ENCODE measurements at regions not wholly inside any gene's neighbourhood (a gene's known extent, or its start where the extent isn't known, plus 50 kb on each side); places are given as distances from the start of the nearest gene placed in this dataset. TPM values are rescaled to one million over a fixed set of nuclear protein-coding genes. Genes with fewer than 3 reads are reported as not detected.
"Not testable (repeated sequence)": the region's sequence is repeated elsewhere in the genome, so short reads cannot be mapped to it uniquely, and the experiment has no call there.

- H3K36me3 ChIP-seq; H3K9me3 ChIP-seq; H3K4me3 ChIP-seq; H3K4me1 ChIP-seq; H3K27ac ChIP-seq; intact Hi-C loops (cut with DNase I); DNase-seq (ENCODE audit: extremely low spot score in 2 of 2); H3K27me3 ChIP-seq: not testable (repeated sequence)
Observed at GRCh38 chr9:64016246-64016645, 1268.8 kb downstream of the FOXD4L5 start.

DNA sequence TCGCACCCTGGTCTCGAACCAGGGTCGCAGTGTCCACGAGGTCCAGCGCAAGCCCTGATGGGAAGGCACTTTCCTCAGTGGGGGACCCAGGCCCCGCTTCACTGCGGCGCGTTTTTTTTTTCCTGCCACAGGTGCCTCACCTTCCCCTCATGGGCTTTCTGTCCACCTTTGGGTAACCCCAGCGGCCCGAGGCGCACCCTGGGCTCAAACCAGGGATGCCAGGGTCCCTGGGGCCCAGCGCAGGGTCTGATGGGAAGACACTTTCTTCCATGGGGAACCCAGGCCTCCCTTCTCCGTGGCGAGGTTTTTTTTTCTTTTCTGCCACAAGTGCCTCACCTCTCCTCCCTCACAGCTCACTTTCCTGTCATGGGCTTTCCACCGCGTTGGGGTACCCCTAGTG, 1269.9 kb downstream of the FOXD4L5 start:
- TF ChIP-seq, protein P1, sequence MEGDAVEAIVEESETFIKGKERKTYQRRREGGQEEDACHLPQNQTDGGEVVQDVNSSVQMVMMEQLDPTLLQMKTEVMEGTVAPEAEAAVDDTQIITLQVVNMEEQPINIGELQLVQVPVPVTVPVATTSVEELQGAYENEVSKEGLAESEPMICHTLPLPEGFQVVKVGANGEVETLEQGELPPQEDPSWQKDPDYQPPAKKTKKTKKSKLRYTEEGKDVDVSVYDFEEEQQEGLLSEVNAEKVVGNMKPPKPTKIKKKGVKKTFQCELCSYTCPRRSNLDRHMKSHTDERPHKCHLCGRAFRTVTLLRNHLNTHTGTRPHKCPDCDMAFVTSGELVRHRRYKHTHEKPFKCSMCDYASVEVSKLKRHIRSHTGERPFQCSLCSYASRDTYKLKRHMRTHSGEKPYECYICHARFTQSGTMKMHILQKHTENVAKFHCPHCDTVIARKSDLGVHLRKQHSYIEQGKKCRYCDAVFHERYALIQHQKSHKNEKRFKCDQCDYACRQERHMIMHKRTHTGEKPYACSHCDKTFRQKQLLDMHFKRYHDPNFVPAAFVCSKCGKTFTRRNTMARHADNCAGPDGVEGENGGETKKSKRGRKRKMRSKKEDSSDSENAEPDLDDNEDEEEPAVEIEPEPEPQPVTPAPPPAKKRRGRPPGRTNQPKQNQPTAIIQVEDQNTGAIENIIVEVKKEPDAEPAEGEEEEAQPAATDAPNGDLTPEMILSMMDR (IDR thresholded peaks at IDR 0.05): no peak
- no peak for TF ChIP-seq POLR2A (IDR thresholded peaks at IDR 0.05)
- no peak for TF ChIP-seq POLR2AphosphoS5 (IDR thresholded peaks at IDR 0.05; ENCODE audit: insufficient read depth in 1 of 2, low read depth in 1 of 2)
- H3K4me1 ChIP-seq: no peaks in the 10 kb centered on the region
- no peaks in the 10 kb centered on the region for H3K27me3 ChIP-seq
- H3K4me3 ChIP-seq: no peak overlapping the region
- H3K36me3 ChIP-seq: no peaks in the 10 kb centered on the region
- no peak overlapping the region for H3K27ac ChIP-seq
- intact Hi-C loops (cut with DNase I): no loop called here
- H3K9me3 ChIP-seq: no peaks in the 10 kb centered on the region
- peak in 1 of 2 donors; percentile 77 for DNase-seq (ENCODE audit: extremely low spot score in 2 of 2)

DNA sequence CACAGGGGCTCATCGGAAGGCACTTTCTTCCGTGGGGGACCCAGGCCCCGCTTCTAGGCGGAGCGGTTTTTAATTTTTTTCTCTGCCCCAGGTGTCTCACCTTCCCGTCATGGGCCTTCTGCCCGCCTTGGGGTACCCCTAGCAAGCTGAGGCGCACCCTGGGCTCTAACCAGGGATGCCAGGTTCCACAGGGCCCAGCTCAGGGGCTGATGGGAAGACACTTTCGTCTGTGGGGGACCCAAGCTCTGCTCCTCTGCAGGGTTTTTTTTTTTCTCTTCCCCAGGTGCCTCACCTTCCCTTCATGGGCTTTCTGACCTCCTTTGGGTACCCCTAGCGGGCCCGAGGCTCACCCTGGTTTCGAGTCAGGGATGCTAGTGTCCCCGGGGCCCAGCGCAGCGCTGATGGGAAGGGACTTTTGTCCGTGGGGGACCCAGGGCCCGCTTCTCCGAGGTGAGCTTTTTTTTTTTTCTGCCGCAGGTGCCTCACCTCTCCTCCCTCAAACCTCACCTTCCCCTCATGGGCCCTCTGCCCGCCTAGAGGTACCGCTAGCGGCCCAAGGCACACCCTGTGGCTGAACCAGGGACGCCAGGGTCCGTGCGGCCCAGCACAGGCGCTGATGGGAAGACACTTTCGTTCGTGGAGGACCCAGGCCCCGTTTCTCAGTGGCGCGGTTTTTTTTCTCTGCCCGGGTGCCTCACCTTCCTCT, 1270.5 kb downstream of the FOXD4L5 start:
- H3K27ac ChIP-seq; H3K36me3 ChIP-seq; H3K27me3 ChIP-seq; H3K4me3 ChIP-seq; H3K4me1 ChIP-seq; H3K9me3 ChIP-seq; intact Hi-C loops (cut with DNase I): not testable (repeated sequence)
- peak in 1 of 2 donors; percentile 91 for DNase-seq (ENCODE audit: extremely low spot score in 2 of 2)

GRCh38 chr9:64013122-64013521, 1271.9 kb downstream of the FOXD4L5 start:
- H3K4me3 ChIP-seq; H3K9me3 ChIP-seq; DNase-seq (ENCODE audit: extremely low spot score in 2 of 2); H3K27me3 ChIP-seq; H3K36me3 ChIP-seq; intact Hi-C loops (cut with DNase I); H3K4me1 ChIP-seq; H3K27ac ChIP-seq: not testable (repeated sequence)

DNA sequence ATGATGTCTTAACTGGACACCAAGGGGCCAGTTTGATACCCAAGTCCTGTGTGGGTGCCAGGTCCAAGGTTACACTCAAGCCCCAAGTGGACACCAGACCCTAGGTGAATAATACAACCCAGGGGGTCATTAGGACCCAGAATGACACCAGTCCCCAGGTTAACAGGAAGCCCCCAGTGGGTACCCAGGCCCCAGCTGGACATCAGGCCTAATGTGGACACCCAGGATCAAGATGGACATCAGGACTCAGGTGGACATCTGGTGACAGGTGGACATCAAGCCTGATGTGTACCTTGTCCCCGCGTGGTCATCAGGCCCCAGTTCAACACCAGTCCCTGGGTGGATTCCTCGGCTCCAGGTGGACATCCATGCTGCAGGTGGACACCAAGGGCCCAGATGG, 1273.0 kb downstream of the FOXD4L5 start:
- H3K4me1 ChIP-seq; DNase-seq (ENCODE audit: extremely low spot score in 2 of 2); H3K4me3 ChIP-seq; intact Hi-C loops (cut with DNase I); H3K27ac ChIP-seq; H3K9me3 ChIP-seq; H3K36me3 ChIP-seq; H3K27me3 ChIP-seq: not testable (repeated sequence)

DNA sequence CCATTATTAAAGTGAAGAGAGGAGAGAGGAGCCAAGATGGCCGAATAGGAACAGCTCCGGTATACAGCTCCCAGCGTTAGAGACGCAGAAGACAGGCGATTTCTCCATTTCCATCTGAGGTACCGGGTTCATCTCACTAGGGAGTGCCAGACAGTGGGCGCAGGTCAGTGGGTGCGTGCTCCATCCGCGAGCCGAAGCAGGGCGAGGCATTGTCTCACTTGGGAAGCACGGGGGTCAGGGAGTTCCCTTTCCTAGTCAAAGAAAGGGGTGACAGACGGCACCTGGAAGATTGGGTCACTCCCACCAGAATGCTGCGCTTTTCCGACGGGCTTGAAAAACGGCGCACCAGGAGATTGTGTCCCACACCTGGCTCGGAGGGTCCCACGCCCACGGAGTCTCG, 1305.3 kb downstream of the FOXD4L5 start:
- H3K4me3 ChIP-seq; DNase-seq (ENCODE audit: extremely low spot score in 2 of 2); H3K4me1 ChIP-seq; H3K27me3 ChIP-seq; H3K36me3 ChIP-seq; H3K9me3 ChIP-seq; intact Hi-C loops (cut with DNase I); H3K27ac ChIP-seq: not testable (repeated sequence)

Small RNAs in the stretch of these regions (small RNA-seq; reads per million reads assigned to genes)
- gene RF00026: not detected
